ENCODE measurements at regions not wholly inside any gene's neighbourhood (a gene's known extent, or its start where the extent isn't known, plus 50 kb on each side); places are given as distances from the start of the nearest gene placed in this dataset.

GRCh38 chr10:93149761-93150160 is 76.1 kb downstream of the CYP26A1 start:
- TF ChIP-seq CTCF (IDR thresholded peaks at IDR 0.05) (no peak), POLR2A (IDR thresholded peaks at IDR 0.05) (no peak)
